Endothelial cell (in vitro differentiated cells): ENCODE measurements at regions not wholly inside any gene's neighbourhood (a gene's known extent, or its start where the extent isn't known, plus 50 kb on each side); places are given as distances from the start of the nearest gene placed in this dataset.
"Not testable (repeated sequence)": the region's sequence is repeated elsewhere in the genome, so short reads cannot be mapped to it uniquely, and the experiment has no call there.

ENCODE experiments used
- DNase-seq: peaks from one replicate; pipeline ENCODE4 v3.0.0; 2021; ENCODE audit warnings: low spot score
- H3K27ac Mint-ChIP-seq: one replicate; pipeline ENCODE4 v1.8.0; 2021; ENCODE audit warnings: mixed read lengths, inconsistent platforms; ENCODE audit not compliant: unreplicated experiment
- H3K27me3 Mint-ChIP-seq: one replicate; pipeline ENCODE4 v1.8.0; 2021; ENCODE audit warnings: mild to moderate bottlenecking, moderate library complexity, mixed read lengths, inconsistent platforms; ENCODE audit not compliant: unreplicated experiment
- H3K36me3 Mint-ChIP-seq: one replicate; pipeline ENCODE4 v1.8.0; 2021; ENCODE audit warnings: mild to moderate bottlenecking, low read depth, mixed read lengths, inconsistent platforms; ENCODE audit not compliant: unreplicated experiment
- H3K4me1 Mint-ChIP-seq: one replicate; pipeline ENCODE4 v1.8.0; 2021; ENCODE audit warnings: mild to moderate bottlenecking, mixed read lengths, inconsistent platforms; ENCODE audit not compliant: unreplicated experiment
- H3K4me3 Mint-ChIP-seq: one replicate; pipeline ENCODE4 v1.8.0; 2021; ENCODE audit warnings: mild to moderate bottlenecking, mixed read lengths, inconsistent platforms; ENCODE audit not compliant: unreplicated experiment
- H3K9me3 Mint-ChIP-seq: one replicate; pipeline ENCODE4 v1.8.0; 2021; ENCODE audit warnings: mixed read lengths, inconsistent platforms; ENCODE audit not compliant: unreplicated experiment
- CTCF ChIP-seq: fragments of 200-600 bp; sonication (generic); IDR thresholded peaks from one replicate; pipeline ENCODE4 v1.5.0; 2021; ENCODE audit warnings: antibody characterized with exemption; ENCODE audit not compliant: unreplicated experiment

GRCh38 chr3:72164635-72164978 is 379.7 kb upstream of the PROK2 start:
- no peak overlapping the region for H3K27ac Mint-ChIP-seq
- H3K9me3 Mint-ChIP-seq, result no peaks in the 10 kb centered on the region
- no peaks in the 10 kb centered on the region for H3K36me3 Mint-ChIP-seq
- no peak for DNase-seq
- peaks cover 1% of the 10 kb centered on the region for H3K27me3 Mint-ChIP-seq
- H3K4me1 Mint-ChIP-seq, result peaks cover 4% of the 10 kb centered on the region
- no peak for TF ChIP-seq CTCF
- no peak overlapping the region for H3K4me3 Mint-ChIP-seq

- no peak overlapping the region for H3K27ac Mint-ChIP-seq
- no peaks in the 10 kb centered on the region for H3K9me3 Mint-ChIP-seq
- peaks cover 4% of the 10 kb centered on the region for H3K4me1 Mint-ChIP-seq
- H3K4me3 Mint-ChIP-seq, result no peak overlapping the region
- TF ChIP-seq CTCF, result no peak
- H3K36me3 Mint-ChIP-seq, result no peaks in the 10 kb centered on the region
- DNase-seq, result no peak
- H3K27me3 Mint-ChIP-seq, result peaks cover 2% of the 10 kb centered on the region
These were observed 379.1 kb upstream of the PROK2 start for GRCh38 chr3:72163809-72164634.

GRCh38 chr3:72162649-72163184 is 377.8 kb upstream of the PROK2 start:
- Mint-ChIP-seq H3K36me3 (no peaks in the 10 kb centered on the region), H3K27me3 (peaks cover 4% of the 10 kb centered on the region), H3K9me3 (no peaks in the 10 kb centered on the region), H3K27ac (no peak overlapping the region), H3K4me1 (peaks cover 4% of the 10 kb centered on the region), H3K4me3 (no peak overlapping the region)
- no peak for TF ChIP-seq CTCF
- no peak for DNase-seq

GRCh38 chr3:72161881-72162595 is 377.1 kb upstream of the PROK2 start:
- H3K4me3 Mint-ChIP-seq, result no peak overlapping the region
- no peak overlapping the region for H3K27ac Mint-ChIP-seq
- DNase-seq, result no peak
- peaks cover 4% of the 10 kb centered on the region for H3K27me3 Mint-ChIP-seq
- no peaks in the 10 kb centered on the region for H3K9me3 Mint-ChIP-seq
- peaks cover 4% of the 10 kb centered on the region for H3K4me1 Mint-ChIP-seq
- no peaks in the 10 kb centered on the region for H3K36me3 Mint-ChIP-seq
- no peak for TF ChIP-seq CTCF

GRCh38 chr3:72161285-72161684 is 376.3 kb upstream of the PROK2 start:
- not testable (repeated sequence) for H3K4me1 Mint-ChIP-seq, H3K9me3 Mint-ChIP-seq, H3K27ac Mint-ChIP-seq

More at GRCh38 chr3:72161285-72161684, 376.3 kb upstream of the PROK2 start:
- H3K4me3 Mint-ChIP-seq, H3K27me3 Mint-ChIP-seq, H3K36me3 Mint-ChIP-seq, DNase-seq: not testable (repeated sequence)
